ENCODE measurements at regions not wholly inside any gene's neighbourhood (a gene's known extent, or its start where the extent isn't known, plus 50 kb on each side); places are given as distances from the start of the nearest gene placed in this dataset.

- TF ChIP-seq CTCF (IDR thresholded peaks at IDR 0.05; ENCODE audit: poor library complexity): no peak
- no peak for TF ChIP-seq EZH2 (IDR thresholded peaks at IDR 0.05; ENCODE audit: borderline replicate concordance)
- no peak for TF ChIP-seq EZH2phosphoT487 (IDR thresholded peaks at IDR 0.05; ENCODE audit: low read depth, severe bottlenecking, unreplicated experiment)
Measured at GRCh38 chr19:34575206-34575605, 93.6 kb downstream of the WTIP start.
